CD4-positive, CD25-positive, alpha-beta regulatory T cell (primary cell): ENCODE measurements at regions not wholly inside any gene's neighbourhood (a gene's known extent, or its start where the extent isn't known, plus 50 kb on each side); places are given as distances from the start of the nearest gene placed in this dataset.

Source experiments
- ATAC-seq, 2 donors: fragments of 150-1000 bp; cut with Tn5 transposase; one replicate each; pipeline ENCODE4 v1.10.0; 2021; ENCODE audit warnings: low read depth in 2 of 2, moderate number of reproducible peaks in 2 of 2, moderate library complexity in 1 of 2
- DNase-seq, 3 donors: peaks; one replicate each; pipeline versions ENCODE4 v3.0.0 to v3.0.0-alpha.2; 2012 to 2022; ENCODE audit warnings: mixed read lengths in 1 of 3
- H3K27ac ChIP-seq: one replicate; pipeline ENCODE4 v1.7.0; 2013; ENCODE audit warnings: mild to moderate bottlenecking, low read length; ENCODE audit not compliant: insufficient read depth, poor library complexity, severe bottlenecking
- H3K27me3 ChIP-seq: one replicate; pipeline ENCODE4 v1.7.0; 2013; ENCODE audit warnings: low read length; ENCODE audit not compliant: control insufficient read depth, insufficient read depth
- H3K36me3 ChIP-seq: one replicate; pipeline ENCODE4 v1.7.0; 2013; ENCODE audit warnings: mild to moderate bottlenecking, low read length, moderate library complexity; ENCODE audit not compliant: control insufficient read depth, insufficient read depth
- H3K4me1 ChIP-seq: 2 replicates; pipeline ENCODE4 v1.7.0; 2013; ENCODE audit warnings: mild to moderate bottlenecking, low read length; ENCODE audit not compliant: insufficient read depth, control insufficient read depth, poor library complexity, severe bottlenecking
- H3K4me3 ChIP-seq: one replicate; pipeline ENCODE4 v1.7.0; 2013; ENCODE audit warnings: low read depth, mild to moderate bottlenecking, low read length, moderate library complexity
- H3K9me3 ChIP-seq, 2 experiments: 1 replicate in 1 of 2; 2 replicates in 1 of 2; pipeline ENCODE4 v1.7.0; 2013; ENCODE audit warnings: low read length in 2 of 2, mild to moderate bottlenecking in 1 of 2, moderate library complexity in 1 of 2; ENCODE audit not compliant: control insufficient read depth in 2 of 2
- H3K27ac Mint-ChIP-seq, 3 donors: one replicate each; pipeline ENCODE4 v1.8.0; 2020 to 2022; ENCODE audit warnings: mild to moderate bottlenecking in 3 of 3, mixed read lengths in 3 of 3, moderate library complexity in 2 of 3
- H3K27me3 Mint-ChIP-seq: one replicate; pipeline ENCODE4 v1.8.0; 2022; ENCODE audit warnings: mild to moderate bottlenecking, mixed read lengths
- H3K36me3 Mint-ChIP-seq: one replicate; pipeline ENCODE4 v1.8.0; 2020; ENCODE audit warnings: mixed read lengths
- H3K4me1 Mint-ChIP-seq, 4 donors: one replicate each; pipeline ENCODE4 v1.8.0; 2020 to 2022; ENCODE audit warnings: mixed read lengths in 4 of 4, mild to moderate bottlenecking in 1 of 4
- H3K4me3 Mint-ChIP-seq, 4 donors: one replicate each; pipeline ENCODE4 v1.8.0; 2020 to 2022; ENCODE audit warnings: mild to moderate bottlenecking in 4 of 4, mixed read lengths in 4 of 4, moderate library complexity in 3 of 4
- H3K9me3 Mint-ChIP-seq, 7 donors: one replicate each; pipeline ENCODE4 v1.8.0; 2020 to 2022; ENCODE audit warnings: mixed read lengths in 7 of 7, mild to moderate bottlenecking in 3 of 7, moderate library complexity in 2 of 7

DNA sequence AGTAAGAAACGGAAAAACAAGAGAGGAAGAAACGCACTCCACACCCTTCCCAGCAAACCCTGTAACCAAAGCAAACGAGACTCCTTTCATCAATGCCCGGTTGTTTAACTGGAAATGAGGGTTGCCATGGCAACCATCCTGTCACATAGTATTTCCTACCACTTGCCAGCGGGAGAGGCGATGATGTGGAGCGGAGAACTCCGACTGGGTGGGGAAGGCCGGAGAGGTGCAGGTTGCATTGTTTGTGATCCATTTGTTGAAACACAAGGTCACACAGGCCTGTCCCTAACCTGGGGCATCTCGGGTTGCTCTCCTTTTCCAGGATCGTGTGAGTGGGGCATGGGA is 609.9 kb downstream of the BUD13 start:
- Mint-ChIP-seq H3K36me3 (no peaks in the 10 kb centered on the region), H3K4me1 (no peaks in the 10 kb centered on the region), H3K27ac (no peak overlapping the region), H3K4me3 (no peak overlapping the region), H3K9me3 (peaks cover 0 to 3% (median 0%) of the 10 kb centered on the region in 7 donors), H3K27me3 (no peaks in the 10 kb centered on the region)
- H3K27me3 ChIP-seq = peaks cover 2% of the 10 kb centered on the region
- H3K4me3 ChIP-seq = no peak overlapping the region
- no peaks in the 10 kb centered on the region for H3K9me3 ChIP-seq
- H3K27ac ChIP-seq = no peak overlapping the region
- no peaks in the 10 kb centered on the region for H3K36me3 ChIP-seq
- no peaks in the 10 kb centered on the region for H3K4me1 ChIP-seq
- DNase-seq (no peak), ATAC-seq (no peak)

DNA sequence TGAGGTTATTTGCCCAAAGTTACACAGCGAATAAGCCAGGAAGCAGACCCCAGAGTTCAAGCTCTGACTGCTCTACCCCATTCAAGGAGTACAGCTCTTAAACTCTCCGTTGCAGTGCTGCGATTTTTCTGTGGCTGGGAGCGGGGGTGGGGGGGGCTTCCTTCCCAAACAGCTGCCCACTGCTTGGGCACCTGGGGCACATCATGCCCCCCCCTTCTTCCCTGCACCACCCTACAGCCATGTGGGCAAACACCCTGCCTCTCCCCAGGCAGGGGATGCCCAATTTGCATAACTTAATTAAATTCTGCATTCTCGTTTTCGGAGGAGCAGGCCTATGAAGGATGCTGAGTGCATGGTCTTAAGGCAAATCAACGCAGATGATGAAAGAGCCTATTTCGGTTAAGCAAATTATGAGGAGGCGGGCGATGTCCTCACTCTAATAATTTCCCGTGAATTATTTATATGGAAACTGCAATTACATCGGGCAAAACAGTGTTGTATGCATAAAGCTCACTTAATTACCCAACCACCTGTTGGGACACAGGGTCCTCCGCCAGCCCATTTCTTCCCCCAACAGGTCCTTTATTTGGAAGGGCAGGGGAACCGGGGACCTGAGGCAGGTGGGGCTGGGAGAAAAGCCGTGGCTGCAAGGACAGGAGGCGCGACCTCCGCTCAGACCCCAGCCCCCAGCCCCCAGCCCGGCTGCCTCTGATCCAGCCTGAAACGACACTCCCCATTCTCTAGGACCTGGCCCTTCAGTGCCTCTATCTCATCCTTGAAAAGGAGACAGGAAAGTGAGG is 610.5 kb downstream of the BUD13 start:
- Mint-ChIP-seq H3K36me3 (no peaks in the 10 kb centered on the region), H3K4me3 (no peak overlapping the region), H3K4me1 (no peaks in the 10 kb centered on the region), H3K27ac (no peak overlapping the region), H3K9me3 (peaks cover 0 to 3% (median 0%) of the 10 kb centered on the region in 7 donors), H3K27me3 (no peaks in the 10 kb centered on the region)
- DNase-seq (no peak), ATAC-seq (no peak)
- Histone ChIP-seq H3K36me3 (no peaks in the 10 kb centered on the region), H3K4me1 (no peaks in the 10 kb centered on the region), H3K27me3 (peaks cover 3% of the 10 kb centered on the region), H3K4me3 (no peak overlapping the region), H3K27ac (no peak overlapping the region), H3K9me3 (no peaks in the 10 kb centered on the region)

DNA sequence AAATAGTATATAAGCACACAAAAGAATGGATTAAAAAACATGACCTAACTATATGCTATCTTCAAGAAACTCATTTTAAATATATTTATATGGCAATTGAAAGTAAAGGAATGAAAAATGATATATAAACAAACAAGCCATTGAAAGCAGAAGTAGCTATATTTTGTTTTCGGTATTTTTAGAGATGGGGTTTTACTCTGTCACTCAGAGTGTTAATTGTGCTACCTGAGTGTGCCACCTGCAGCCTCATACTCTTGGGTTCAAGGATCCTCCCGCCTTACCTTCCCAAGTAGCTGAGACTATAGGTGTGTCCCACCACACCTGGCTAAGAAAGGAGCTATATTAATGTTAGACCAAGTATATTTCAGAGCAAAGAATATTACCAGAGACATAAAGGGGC is 624.1 kb downstream of the BUD13 start:
- Mint-ChIP-seq H3K4me1 (no peaks in the 10 kb centered on the region), H3K27me3 (peaks cover 9% of the 10 kb centered on the region), H3K27ac (no peak overlapping the region), H3K4me3 (no peak overlapping the region), H3K9me3 (peaks cover 0 to 13% (median 2%) of the 10 kb centered on the region in 7 donors), H3K36me3 (no peaks in the 10 kb centered on the region)
- DNase-seq (no peak), ATAC-seq (no peak)
- H3K27ac ChIP-seq = no peak overlapping the region
- H3K9me3 ChIP-seq = no peaks in the 10 kb centered on the region
- no peaks in the 10 kb centered on the region for H3K27me3 ChIP-seq
- H3K36me3 ChIP-seq = no peaks in the 10 kb centered on the region
- no peaks in the 10 kb centered on the region for H3K4me1 ChIP-seq
- no peak overlapping the region for H3K4me3 ChIP-seq

DNA sequence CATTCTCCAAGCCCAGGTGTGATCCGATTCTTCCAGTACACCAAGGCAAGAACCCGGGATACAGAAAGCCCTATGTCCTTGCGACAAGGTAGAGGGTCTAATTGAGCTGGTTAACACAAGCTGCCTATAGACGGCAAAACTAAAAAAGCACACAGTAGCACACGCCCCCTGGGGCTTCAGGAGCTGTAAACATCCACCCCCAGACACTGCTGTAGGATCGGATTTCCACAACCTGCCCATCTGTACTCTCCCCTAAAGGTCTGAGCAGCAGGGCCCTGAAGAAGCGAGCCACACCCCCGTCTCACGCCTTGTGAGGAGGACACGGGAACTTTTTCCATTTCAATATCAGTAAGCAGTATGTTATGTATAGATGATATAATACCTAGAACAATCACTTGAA is 624.7 kb downstream of the BUD13 start:
- no peak overlapping the region for H3K27ac ChIP-seq
- H3K9me3 Mint-ChIP-seq = peaks cover 0 to 13% (median 2%) of the 10 kb centered on the region in 7 donors
- no peak overlapping the region for H3K4me3 Mint-ChIP-seq
- H3K27ac Mint-ChIP-seq = no peak overlapping the region
- no peaks in the 10 kb centered on the region for H3K4me1 ChIP-seq
- ATAC-seq (no peak), DNase-seq (no peak)
- peaks cover 9% of the 10 kb centered on the region for H3K27me3 Mint-ChIP-seq
- no peak overlapping the region for H3K4me3 ChIP-seq
- no peaks in the 10 kb centered on the region for H3K4me1 Mint-ChIP-seq
- H3K9me3 ChIP-seq = no peaks in the 10 kb centered on the region
- no peaks in the 10 kb centered on the region for H3K36me3 Mint-ChIP-seq
- H3K27me3 ChIP-seq = no peaks in the 10 kb centered on the region
- H3K36me3 ChIP-seq = no peaks in the 10 kb centered on the region

DNA sequence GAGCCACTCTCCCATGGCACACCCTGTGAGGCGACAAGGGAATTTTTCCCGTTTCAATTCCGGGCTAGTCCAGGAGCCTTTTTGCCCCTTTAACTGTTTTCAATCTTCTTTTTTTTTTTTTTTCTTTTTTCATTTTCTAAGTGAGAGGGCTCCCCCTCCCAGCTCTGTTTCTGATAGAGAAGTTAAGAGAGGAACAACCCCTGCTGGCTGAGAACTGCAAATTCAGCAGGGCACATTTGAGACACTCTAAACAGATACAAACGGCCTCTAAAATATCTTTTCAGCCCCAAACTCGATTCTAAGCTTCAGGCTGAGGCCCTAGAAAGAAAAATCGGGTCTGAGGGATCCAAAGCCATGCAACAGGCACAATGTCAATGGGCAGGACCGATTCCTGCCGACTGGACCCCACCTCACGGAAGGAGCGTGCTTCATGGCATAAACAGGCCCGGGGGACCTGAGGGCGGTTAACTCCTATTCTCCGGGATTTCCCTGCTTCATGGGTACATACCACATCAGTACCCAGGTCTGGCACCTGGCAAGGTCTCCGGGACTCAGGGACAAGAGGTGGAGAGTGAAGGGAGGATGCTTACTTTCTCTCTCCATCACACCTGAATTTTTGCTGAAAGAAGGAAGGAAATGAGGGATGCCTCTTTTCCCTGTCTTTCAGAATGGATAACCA is 627.5 kb downstream of the BUD13 start:
- Mint-ChIP-seq H3K27ac (no peak overlapping the region), H3K27me3 (peaks cover 11% of the 10 kb centered on the region), H3K36me3 (no peaks in the 10 kb centered on the region), H3K9me3 (peaks cover 0 to 4% (median 0%) of the 10 kb centered on the region in 7 donors), H3K4me1 (no peaks in the 10 kb centered on the region), H3K4me3 (no peak overlapping the region)
- Histone ChIP-seq H3K27ac (no peak overlapping the region), H3K36me3 (no peaks in the 10 kb centered on the region), H3K4me3 (no peak overlapping the region), H3K4me1 (no peaks in the 10 kb centered on the region), H3K9me3 (no peaks in the 10 kb centered on the region), H3K27me3 (no peaks in the 10 kb centered on the region)
- no peak for ATAC-seq
- no peak for DNase-seq

DNA sequence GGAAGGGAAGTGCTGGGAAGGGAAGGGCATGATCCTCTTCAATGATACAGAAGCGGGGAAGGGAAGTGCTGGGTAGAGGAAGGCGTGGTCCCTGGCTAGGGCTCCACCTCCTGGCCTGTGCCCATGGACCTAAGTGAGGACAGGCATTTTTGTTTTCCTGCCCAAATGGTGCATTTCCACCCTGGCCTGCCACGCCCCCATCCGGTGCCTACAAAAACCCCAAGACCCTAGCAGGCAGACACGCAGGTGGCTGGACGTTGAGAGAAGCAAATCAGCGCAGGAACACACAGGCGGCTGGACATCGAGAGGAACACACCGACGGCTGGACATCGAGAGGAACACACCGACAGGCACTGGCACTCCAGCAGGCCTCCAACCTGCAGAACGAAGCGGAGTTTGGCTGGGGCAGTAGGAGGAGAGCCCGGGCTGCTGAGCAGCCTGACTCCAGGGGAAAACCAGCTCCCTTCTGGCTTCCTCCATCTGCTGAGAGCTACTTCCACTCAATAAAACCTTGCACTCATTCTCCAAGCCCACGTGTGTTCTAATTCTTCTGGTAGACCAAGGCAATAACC is 628.3 kb downstream of the BUD13 start:
- ATAC-seq (no peak), DNase-seq (no peak)
- H3K27ac Mint-ChIP-seq = no peak overlapping the region
- no peaks in the 10 kb centered on the region for H3K36me3 Mint-ChIP-seq
- H3K9me3 ChIP-seq = no peaks in the 10 kb centered on the region
- no peaks in the 10 kb centered on the region for H3K4me1 Mint-ChIP-seq
- no peak overlapping the region for H3K4me3 Mint-ChIP-seq
- H3K27me3 ChIP-seq = no peaks in the 10 kb centered on the region
- H3K27me3 Mint-ChIP-seq = peaks cover 11% of the 10 kb centered on the region
- no peak overlapping the region for H3K4me3 ChIP-seq
- H3K9me3 Mint-ChIP-seq = peaks cover 0 to 3% (median 0%) of the 10 kb centered on the region in 7 donors
- H3K27ac ChIP-seq = no peak overlapping the region
- no peaks in the 10 kb centered on the region for H3K36me3 ChIP-seq
- H3K4me1 ChIP-seq = no peaks in the 10 kb centered on the region

DNA sequence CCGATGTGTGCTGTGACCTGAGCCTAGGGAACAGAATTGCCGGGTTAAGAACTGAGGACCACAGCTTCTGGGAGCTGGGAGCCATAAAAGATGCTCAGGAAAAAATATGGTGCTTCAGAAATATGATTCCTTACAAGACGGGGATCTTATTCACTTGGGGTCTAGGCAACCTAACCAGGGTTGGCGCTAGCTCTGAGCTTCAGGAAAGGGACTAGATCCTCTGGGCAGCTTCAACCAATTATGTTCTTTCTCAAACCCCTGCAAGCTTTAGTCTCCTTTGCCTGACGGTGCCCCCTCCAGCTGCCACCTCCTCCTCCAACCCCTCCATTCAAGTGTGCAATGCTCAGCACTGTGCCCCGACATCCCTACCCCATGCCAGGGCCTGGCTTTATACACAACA is 634.1 kb upstream of the CADM1 start:
- H3K36me3 ChIP-seq = no peaks in the 10 kb centered on the region
- ATAC-seq = no peak

More for the DNA sequence above, 634.1 kb upstream of the CADM1 start:
- no peak overlapping the region for H3K4me3 ChIP-seq
- no peaks in the 10 kb centered on the region for H3K9me3 ChIP-seq
- H3K4me1 ChIP-seq = no peaks in the 10 kb centered on the region
- DNase-seq = no peak
- H3K4me1 Mint-ChIP-seq = no peaks in the 10 kb centered on the region
- H3K27me3 Mint-ChIP-seq = peaks cover 11% of the 10 kb centered on the region
- no peak overlapping the region for H3K27ac ChIP-seq
- peaks cover 0 to 3% (median 0%) of the 10 kb centered on the region in 7 donors for H3K9me3 Mint-ChIP-seq
- no peaks in the 10 kb centered on the region for H3K27me3 ChIP-seq
- H3K4me3 Mint-ChIP-seq = no peak overlapping the region
- no peaks in the 10 kb centered on the region for H3K36me3 Mint-ChIP-seq
- no peak overlapping the region for H3K27ac Mint-ChIP-seq
